Panc1 (cell line): ENCODE measurements at regions not wholly inside any gene's neighbourhood (a gene's known extent, or its start where the extent isn't known, plus 50 kb on each side); places are given as distances from the start of the nearest gene placed in this dataset.

ENCODE experiments used
- CTCF ChIP-seq: fragments of 450-650 bp; IDR thresholded peaks from 2 replicates; pipeline ENCODE4 v1.5.1; 2017; ENCODE audit warnings: mild to moderate bottlenecking
- POLR2AphosphoS5 ChIP-seq: IDR thresholded peaks from 2 replicates; pipeline ENCODE4 v1.6.1; 2012; ENCODE audit warnings: mild to moderate bottlenecking, low read depth, low read length, moderate library complexity
- REST ChIP-seq, 2 experiments: IDR thresholded peaks; 2 replicates each; pipeline ENCODE4 v1.6.1; 2011 to 2012; ENCODE audit warnings: low read depth in 2 of 2, control low read depth in 1 of 2, low read length in 1 of 2, mild to moderate bottlenecking in 1 of 2, moderate library complexity in 1 of 2; ENCODE audit not compliant: insufficient read depth in 1 of 2
- TCF7L2 ChIP-seq: IDR thresholded peaks from 2 replicates; pipeline ENCODE4 v1.6.1; 2011; ENCODE audit warnings: mild to moderate bottlenecking, low read depth, low read length, inconsistent platforms

DNA sequence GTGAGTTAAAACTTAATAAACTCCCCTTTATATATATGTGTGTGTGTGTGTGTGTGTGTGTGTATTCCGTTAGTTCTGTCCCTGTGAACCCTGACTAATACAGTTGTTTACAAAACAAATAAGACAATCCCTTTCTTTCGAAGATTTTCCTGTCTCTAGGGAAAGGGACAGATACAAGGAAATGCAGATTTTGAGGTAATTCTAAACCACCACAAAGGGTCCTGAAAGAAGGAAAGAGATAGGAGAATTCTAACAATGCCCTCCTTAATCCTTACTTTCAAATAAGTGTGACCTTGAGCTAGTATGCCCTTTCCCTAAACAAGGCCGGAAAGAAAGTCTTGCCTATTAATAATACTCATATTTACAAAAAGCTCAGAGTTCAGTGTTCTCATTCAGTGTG lies 164.8 kb upstream of the COL11A1 start:
- TF ChIP-seq CTCF (no peak), REST (IDR thresholded peaks at IDR 0.05; ENCODE audit: insufficient read depth in 1 of 2, low read depth in 2 of 2, low read length in 1 of 2) (no peak), TCF7L2 (no peak), POLR2AphosphoS5 (no peak)
